HepG2 (cell line): ENCODE measurements at regions not wholly inside any gene's neighbourhood (a gene's known extent, or its start where the extent isn't known, plus 50 kb on each side); places are given as distances from the start of the nearest gene placed in this dataset.

Experiments
- ATAC-seq: fragments of 200-7000 bp; cut with Tn5 transposase; 3 replicates; pipeline ENCODE4 v1.9.1; 2020; ENCODE audit warnings: mild to moderate bottlenecking, moderate library complexity
- BruUV-seq: library from RNA; stranded (reverse); fragments of 400-500 nt; replicated peaks from 2 replicates; lab custom pipeline; 2021; lab: Mats Ljungman, UMichigan
- CTCF ChIA-PET: fragments of 300-600 bp; formaldehyde crosslinking; extraction: SDS; loops from one replicate; lab custom pipeline; 2021; ENCODE audit warnings: low total read pairs, inconsistent platforms, low intra/inter-chr PET ratio; lab: Yijun Ruan, JAX
- POLR2A ChIA-PET: fragments of 350-600 bp; sonication (Branson Sonifier 250); formaldehyde crosslinking; loops from one replicate; lab custom pipeline; 2020; ENCODE audit warnings: antibody characterized with exemption, inconsistent platforms; lab: Yijun Ruan, JAX
- DNase-seq: peaks from one replicate; pipeline ENCODE4 v3.0.0-alpha.2; 2015; ENCODE audit warnings: low spot score
- FAIRE-seq: peaks from 3 replicates; lab custom pipeline; 2011; peaks lifted over from hg19 to GRCh38; lab: Jason Lieb, UNC
- H2AFZ ChIP-seq: one replicate; pipeline ENCODE4 v1.6.1; 2011; ENCODE audit warnings: low read length, inconsistent platforms
- H3K27ac ChIP-seq: fragments of 300-600 bp; 3 replicates; pipeline ENCODE4 v1.8.0; 2011; ENCODE audit warnings: mixed run types, mild to moderate bottlenecking, mixed read lengths, low read length, inconsistent platforms; ENCODE audit not compliant: insufficient read depth; ENCODE audit errors: extremely low read length
- H3K27me3 ChIP-seq, 2 experiments: fragments of 200-600 bp in 1 of 2; 2 replicates in 1 of 2; 3 replicates in 1 of 2; pipeline versions ENCODE4 v1.6.0 to v1.8.0; 2011; ENCODE audit warnings: low read length in 2 of 2, mild to moderate bottlenecking in 2 of 2, moderate library complexity in 2 of 2, inconsistent platforms in 1 of 2; ENCODE audit not compliant: insufficient read depth in 2 of 2, control insufficient read depth in 1 of 2
- H3K36me3 ChIP-seq, 2 experiments: fragments of 200-600 bp in 1 of 2; replicated peaks in 1 of 2; 2 replicates in 1 of 2; 3 replicates in 1 of 2; pipeline versions ENCODE4 v1.5.1 to v1.8.0; 2011; ENCODE audit warnings: low read length in 2 of 2, inconsistent platforms in 1 of 2; ENCODE audit not compliant: insufficient read depth in 2 of 2, control insufficient read depth in 1 of 2
- H3K4me1 ChIP-seq: 2 replicates; pipeline ENCODE4 v1.5.1; 2012; ENCODE audit warnings: low read length, inconsistent platforms; ENCODE audit not compliant: insufficient read depth
- H3K4me2 ChIP-seq: 2 replicates; pipeline ENCODE4 v1.6.0; 2011; ENCODE audit warnings: low read depth, low read length, inconsistent platforms
- H3K4me3 ChIP-seq, 3 experiments: fragments of 200-600 bp in 1 of 3; sonication (generic), shearing (Covaris generic) in 1 of 3; replicated peaks in 1 of 3; 2 replicates each; pipeline ENCODE4 v1.5.1; 2011 to 2016; ENCODE audit warnings: low read length in 3 of 3, inconsistent platforms in 2 of 3, low read depth in 2 of 3, mild to moderate bottlenecking in 2 of 3, control low read depth in 1 of 3, mixed read lengths in 1 of 3; ENCODE audit not compliant: insufficient read depth in 1 of 3
- H3K79me2 ChIP-seq: one replicate; pipeline ENCODE4 v1.6.1; 2011; ENCODE audit warnings: low read length, inconsistent platforms; ENCODE audit not compliant: insufficient read depth
- H3K9ac ChIP-seq: 2 replicates; pipeline ENCODE4 v1.6.0; 2011; ENCODE audit warnings: mild to moderate bottlenecking, low read depth, low read length, inconsistent platforms; ENCODE audit not compliant: insufficient read depth
- H3K9me3 ChIP-seq: 2 replicates; pipeline ENCODE4 v1.5.1; 2012; ENCODE audit warnings: mild to moderate bottlenecking, low read length
- H4K20me1 ChIP-seq: 2 replicates; pipeline ENCODE4 v1.6.0; 2011; ENCODE audit warnings: inconsistent platforms, mild to moderate bottlenecking, low read length, moderate library complexity; ENCODE audit not compliant: insufficient read depth
- ARNT2 ChIP-seq: sonication (generic); formaldehyde crosslinking; IDR thresholded peaks from 2 replicates; pipeline ENCODE4 v1.8.0; 2022; ENCODE audit warnings: mild to moderate bottlenecking, low read depth, missing genetic modification reagents, moderate library complexity
- FOXA3 ChIP-seq: IDR thresholded peaks from 2 replicates; pipeline ENCODE4 v1.6.1; 2016; ENCODE audit warnings: missing genetic modification reagents, missing compliant biosample characterization
- FOXO1 ChIP-seq: sonication (generic); formaldehyde crosslinking; IDR thresholded peaks from 2 replicates; pipeline ENCODE4 v1.4.0; 2020; ENCODE audit warnings: missing genetic modification reagents
- GATAD1 ChIP-seq: IDR thresholded peaks from 2 replicates; pipeline ENCODE4 v1.6.1; 2016; ENCODE audit warnings: missing genetic modification reagents, missing compliant biosample characterization
- KMT2B ChIP-seq: IDR thresholded peaks from 2 replicates; pipeline ENCODE4 v1.6.1; 2016; ENCODE audit warnings: missing genetic modification reagents, missing compliant biosample characterization
- PITX1 ChIP-seq: sonication (generic); formaldehyde crosslinking; IDR thresholded peaks from 2 replicates; pipeline ENCODE4 v1.5.1; 2020; ENCODE audit warnings: mild to moderate bottlenecking, missing genetic modification reagents
- SIX1 ChIP-seq: sonication (generic); formaldehyde crosslinking; IDR thresholded peaks from 2 replicates; pipeline ENCODE4 v1.4.0; 2020; ENCODE audit warnings: missing genetic modification reagents, borderline replicate concordance
- SKI ChIP-seq: fragments of 450-650 bp; IDR thresholded peaks from one replicate; pipeline ENCODE4 v1.6.1; 2018; ENCODE audit warnings: mild to moderate bottlenecking; ENCODE audit not compliant: partially characterized antibody
- STAG1 ChIP-seq: sonication (generic); formaldehyde crosslinking; IDR thresholded peaks from 2 replicates; pipeline ENCODE4 v1.4.0; 2020; ENCODE audit warnings: missing genetic modification reagents
- TSC22D2 ChIP-seq: sonication (generic); formaldehyde crosslinking; IDR thresholded peaks from 2 replicates; pipeline ENCODE4 v1.5.1; 2020; ENCODE audit warnings: missing genetic modification reagents, mild to moderate bottlenecking, borderline replicate concordance
- ZNF251 ChIP-seq: sonication (generic); formaldehyde crosslinking; IDR thresholded peaks from 2 replicates; pipeline ENCODE4 v1.9.0; 2021; ENCODE audit warnings: mild to moderate bottlenecking, missing genetic modification reagents
- ZNF337 ChIP-seq: sonication (generic); formaldehyde crosslinking; IDR thresholded peaks from 2 replicates; pipeline ENCODE4 v1.5.1; 2020; ENCODE audit warnings: missing genetic modification reagents, low read depth, mild to moderate bottlenecking, borderline replicate concordance
- ZNF605 ChIP-seq: sonication (generic); formaldehyde crosslinking; IDR thresholded peaks from 2 replicates; pipeline ENCODE4 v1.8.0; 2022; ENCODE audit warnings: mild to moderate bottlenecking, missing genetic modification reagents
- ZNF607 ChIP-seq: sonication (generic); formaldehyde crosslinking; IDR thresholded peaks from 2 replicates; pipeline ENCODE4 v1.5.1; 2020; ENCODE audit warnings: missing genetic modification reagents, mild to moderate bottlenecking, borderline replicate concordance
- ZNF615 ChIP-seq: sonication (generic); formaldehyde crosslinking; IDR thresholded peaks from 2 replicates; pipeline ENCODE4 v1.5.0; 2020; ENCODE audit warnings: mild to moderate bottlenecking, missing genetic modification reagents, borderline replicate concordance
- ZNF749 ChIP-seq: sonication (generic); formaldehyde crosslinking; IDR thresholded peaks from 2 replicates; pipeline ENCODE4 v1.8.0; 2022; ENCODE audit warnings: mild to moderate bottlenecking, missing genetic modification reagents, moderate library complexity, borderline replicate concordance
- WGBS: methylation state at CpG from one replicate; pipeline ENCODE4 v1.1.6; 2017; ENCODE audit warnings: low lambda C conversion rate; 5-methylcytosine and 5-hydroxymethylcytosine counted together
- in situ Hi-C: cut with HindIII; loops from 2 replicates; pipeline ENCODE4 v1.10.0; 2017; ENCODE audit warnings: low pct_unique_long_range_greater_than_20kb; ENCODE audit not compliant: extremely low pct_ligation_motif_present
- intact Hi-C: fragments of 100-400 bp; cut with micrococcal nuclease; formaldehyde crosslinking; loops from one replicate; pipeline ENCODE4 v1.10.0; 2022; ENCODE audit not compliant: unreplicated experiment
- TF ChIP-seq, protein P1 (sequence below): fragments of 450-650 bp; IDR thresholded peaks from 2 replicates; pipeline ENCODE4 v1.6.1; 2016
- TF ChIP-seq, protein P2 (sequence below): IDR thresholded peaks from 2 replicates; pipeline ENCODE4 v1.6.1; 2016; ENCODE audit warnings: control low read depth
- TF ChIP-seq, protein P3 (sequence below), 2 experiments: sonication (generic) in 1 of 2; formaldehyde crosslinking in 1 of 2; IDR thresholded peaks; 2 replicates each; pipeline versions ENCODE4 v1.5.1 to v1.6.1; 2011 to 2020; ENCODE audit warnings: borderline replicate concordance in 1 of 2, low read depth in 1 of 2, low read length in 1 of 2, mild to moderate bottlenecking in 1 of 2, missing genetic modification reagents in 1 of 2, moderate library complexity in 1 of 2
- TF ChIP-seq, protein P4 (sequence below): sonication (generic); formaldehyde crosslinking; IDR thresholded peaks from 2 replicates; pipeline ENCODE4 v1.4.0; 2020; ENCODE audit warnings: mild to moderate bottlenecking, missing genetic modification reagents

DNA sequence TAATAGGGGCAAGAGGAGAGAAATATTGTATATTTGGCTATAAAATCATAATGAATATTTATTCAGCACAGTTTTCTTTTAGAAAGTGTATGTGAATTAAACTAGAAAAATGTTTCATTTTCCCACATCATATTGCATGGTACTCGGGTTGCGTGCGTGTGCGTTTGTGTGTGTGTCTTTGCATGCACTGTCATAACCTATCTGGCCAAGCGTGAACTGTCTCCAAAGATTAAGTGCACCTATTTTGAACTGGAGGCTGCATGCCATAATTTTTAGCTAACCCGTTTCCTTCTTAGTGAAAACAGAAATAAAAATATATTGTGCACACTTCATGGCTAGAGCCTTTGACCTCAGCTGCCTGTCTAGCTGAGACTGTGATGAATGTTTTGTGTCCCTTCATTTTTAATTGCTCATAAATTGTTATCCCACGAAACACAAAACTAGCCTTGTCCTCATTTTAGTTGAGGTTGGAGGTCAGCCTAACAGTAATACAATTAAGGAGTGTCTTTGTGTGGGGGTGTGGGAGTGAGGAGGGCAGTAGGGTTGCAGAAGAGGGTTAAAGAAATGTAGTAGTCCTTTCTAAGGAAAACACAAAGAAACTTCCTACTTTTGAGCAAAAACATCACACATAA lies 336.1 kb upstream of the POU3F2 start (continued):
- no peak for TF ChIP-seq ZNF607 (CRISPR knock-in tag)
- no peak for TF ChIP-seq PITX1 (CRISPR knock-in tag)
- TF ChIP-seq ZNF337 (CRISPR knock-in tag): no peak
- TF ChIP-seq, protein P1, sequence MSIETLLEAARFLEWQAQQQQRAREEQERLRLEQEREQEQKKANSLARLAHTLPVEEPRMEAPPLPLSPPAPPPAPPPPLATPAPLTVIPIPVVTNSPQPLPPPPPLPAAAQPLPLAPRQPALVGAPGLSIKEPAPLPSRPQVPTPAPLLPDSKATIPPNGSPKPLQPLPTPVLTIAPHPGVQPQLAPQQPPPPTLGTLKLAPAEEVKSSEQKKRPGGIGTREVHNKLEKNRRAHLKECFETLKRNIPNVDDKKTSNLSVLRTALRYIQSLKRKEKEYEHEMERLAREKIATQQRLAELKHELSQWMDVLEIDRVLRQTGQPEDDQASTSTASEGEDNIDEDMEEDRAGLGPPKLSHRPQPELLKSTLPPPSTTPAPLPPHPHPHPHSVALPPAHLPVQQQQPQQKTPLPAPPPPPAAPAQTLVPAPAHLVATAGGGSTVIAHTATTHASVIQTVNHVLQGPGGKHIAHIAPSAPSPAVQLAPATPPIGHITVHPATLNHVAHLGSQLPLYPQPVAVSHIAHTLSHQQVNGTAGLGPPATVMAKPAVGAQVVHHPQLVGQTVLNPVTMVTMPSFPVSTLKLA: no peak
- TF ChIP-seq STAG1 (CRISPR knock-in tag): no peak
- TF ChIP-seq, protein P2, sequence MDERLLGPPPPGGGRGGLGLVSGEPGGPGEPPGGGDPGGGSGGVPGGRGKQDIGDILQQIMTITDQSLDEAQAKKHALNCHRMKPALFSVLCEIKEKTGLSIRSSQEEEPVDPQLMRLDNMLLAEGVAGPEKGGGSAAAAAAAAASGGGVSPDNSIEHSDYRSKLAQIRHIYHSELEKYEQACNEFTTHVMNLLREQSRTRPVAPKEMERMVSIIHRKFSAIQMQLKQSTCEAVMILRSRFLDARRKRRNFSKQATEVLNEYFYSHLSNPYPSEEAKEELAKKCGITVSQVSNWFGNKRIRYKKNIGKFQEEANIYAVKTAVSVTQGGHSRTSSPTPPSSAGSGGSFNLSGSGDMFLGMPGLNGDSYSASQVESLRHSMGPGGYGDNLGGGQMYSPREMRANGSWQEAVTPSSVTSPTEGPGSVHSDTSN (CRISPR knock-in tag): no peak

DNA sequence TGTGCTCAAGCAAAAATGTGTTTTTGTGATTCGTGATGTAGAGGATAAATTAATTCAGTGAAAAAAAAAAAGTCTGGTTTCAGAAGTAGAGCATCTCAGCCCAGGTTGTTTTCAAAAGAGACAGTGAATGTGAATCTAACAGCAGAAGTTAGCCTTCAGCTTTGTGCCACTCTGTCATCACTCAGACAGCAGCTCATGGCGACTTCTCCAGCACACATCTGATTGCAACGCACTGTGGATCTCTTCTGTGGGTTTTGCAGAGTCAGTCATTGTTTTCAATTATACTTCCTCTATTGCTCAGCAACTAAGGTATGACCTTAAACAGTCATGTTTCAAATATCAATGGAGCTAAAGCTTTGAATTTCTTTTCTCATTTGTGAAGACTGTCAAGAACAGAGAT lies 335.5 kb upstream of the POU3F2 start:
- WGBS: 0% methylated on average over 3 of the region's 3 CpGs
- H2AFZ ChIP-seq: no peak overlapping the region
- H3K9ac ChIP-seq: no peak overlapping the region
- TF ChIP-seq, protein P3, sequence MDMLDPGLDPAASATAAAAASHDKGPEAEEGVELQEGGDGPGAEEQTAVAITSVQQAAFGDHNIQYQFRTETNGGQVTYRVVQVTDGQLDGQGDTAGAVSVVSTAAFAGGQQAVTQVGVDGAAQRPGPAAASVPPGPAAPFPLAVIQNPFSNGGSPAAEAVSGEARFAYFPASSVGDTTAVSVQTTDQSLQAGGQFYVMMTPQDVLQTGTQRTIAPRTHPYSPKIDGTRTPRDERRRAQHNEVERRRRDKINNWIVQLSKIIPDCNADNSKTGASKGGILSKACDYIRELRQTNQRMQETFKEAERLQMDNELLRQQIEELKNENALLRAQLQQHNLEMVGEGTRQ (IDR thresholded peaks at IDR 0.05; ENCODE audit: low read depth, low read length): no peak
- TF ChIP-seq, protein P3 (CRISPR knock-in tag; IDR thresholded peaks at IDR 0.05; ENCODE audit: borderline replicate concordance): no peak
- TF ChIP-seq GATAD1 (CRISPR knock-in tag) (no peak), KMT2B (CRISPR knock-in tag) (no peak), SIX1 (CRISPR knock-in tag) (no peak), ARNT2 (CRISPR knock-in tag) (no peak), FOXO1 (CRISPR knock-in tag) (no peak), ZNF251 (no peak), ZNF749 (no peak), ZNF605 (CRISPR knock-in tag) (no peak), FOXA3 (CRISPR knock-in tag) (no peak), ZNF615 (no peak), SKI (no peak), TSC22D2 (no peak)
- TF ChIP-seq, protein P4, sequence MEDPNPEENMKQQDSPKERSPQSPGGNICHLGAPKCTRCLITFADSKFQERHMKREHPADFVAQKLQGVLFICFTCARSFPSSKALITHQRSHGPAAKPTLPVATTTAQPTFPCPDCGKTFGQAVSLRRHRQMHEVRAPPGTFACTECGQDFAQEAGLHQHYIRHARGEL (CRISPR knock-in tag): no peak
- no peaks in the 10 kb centered on the region for H3K79me2 ChIP-seq
- H4K20me1 ChIP-seq: no peaks in the 10 kb centered on the region
- CTCF ChIA-PET: no interaction called here
- no peaks in the 10 kb centered on the region for H3K36me3 ChIP-seq
- FAIRE-seq: no peak
- in situ Hi-C loops: no loop called here
- no peaks in the 10 kb centered on the region for H3K27me3 ChIP-seq
- H3K4me2 ChIP-seq: no peak overlapping the region
- ATAC-seq: no peak
- H3K4me3 ChIP-seq: no peak overlapping the region
- intact Hi-C loops: no loop called here
- BruUV-seq: no TSS peak
- H3K4me1 ChIP-seq: no peaks in the 10 kb centered on the region
- POLR2A ChIA-PET: no interaction called here
- H3K27ac ChIP-seq: no peak overlapping the region
- no peak for DNase-seq
- no peaks in the 10 kb centered on the region for H3K9me3 ChIP-seq
